NCI-H345 (cell line): ENCODE measurements at regions not wholly inside any gene's neighbourhood (a gene's known extent, or its start where the extent isn't known, plus 50 kb on each side); places are given as distances from the start of the nearest gene placed in this dataset.

Source experiments
- DNase-seq: peaks from one replicate; lab custom pipeline; 2025; lab: John Stamatoyannopoulos, UW

DNA sequence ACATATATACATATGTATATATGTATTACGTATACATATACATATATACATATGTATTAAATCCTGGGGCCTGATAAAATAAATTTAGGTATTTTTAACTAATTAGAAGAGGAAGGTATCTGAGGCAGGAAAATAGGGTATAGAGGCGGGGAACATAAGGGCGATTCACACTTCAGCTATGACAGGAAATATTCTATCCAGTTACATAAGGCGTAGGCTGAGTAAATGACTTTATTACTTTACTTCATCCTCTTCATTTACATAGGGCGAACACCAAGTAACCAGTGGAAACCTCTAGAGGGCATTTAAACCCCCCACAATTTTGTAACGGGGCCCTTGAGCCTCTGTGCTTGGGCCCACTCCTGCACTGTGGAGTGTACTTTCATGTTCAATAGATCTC, 167.5 kb downstream of the SOCS6 start:
- no peak for DNase-seq

DNA sequence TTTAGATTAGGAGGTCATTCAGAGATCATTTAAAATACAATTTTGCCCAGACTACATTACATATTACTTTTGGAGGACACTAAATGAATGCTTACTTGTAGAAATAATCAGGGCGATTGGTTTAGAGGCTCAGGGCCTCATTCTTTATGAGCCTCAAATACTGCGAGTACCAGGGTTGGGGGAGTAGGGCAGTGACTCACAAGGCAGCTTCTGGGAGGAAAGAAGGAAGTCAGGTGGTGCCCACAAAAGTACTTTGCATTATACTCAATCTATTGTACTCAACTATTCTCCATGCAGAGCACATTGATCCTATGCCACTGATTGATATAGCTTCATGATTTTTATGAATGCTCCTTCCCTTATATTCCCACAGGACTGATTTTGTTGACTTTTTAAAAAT, 166.9 kb downstream of the SOCS6 start:
- no peak for DNase-seq

DNA sequence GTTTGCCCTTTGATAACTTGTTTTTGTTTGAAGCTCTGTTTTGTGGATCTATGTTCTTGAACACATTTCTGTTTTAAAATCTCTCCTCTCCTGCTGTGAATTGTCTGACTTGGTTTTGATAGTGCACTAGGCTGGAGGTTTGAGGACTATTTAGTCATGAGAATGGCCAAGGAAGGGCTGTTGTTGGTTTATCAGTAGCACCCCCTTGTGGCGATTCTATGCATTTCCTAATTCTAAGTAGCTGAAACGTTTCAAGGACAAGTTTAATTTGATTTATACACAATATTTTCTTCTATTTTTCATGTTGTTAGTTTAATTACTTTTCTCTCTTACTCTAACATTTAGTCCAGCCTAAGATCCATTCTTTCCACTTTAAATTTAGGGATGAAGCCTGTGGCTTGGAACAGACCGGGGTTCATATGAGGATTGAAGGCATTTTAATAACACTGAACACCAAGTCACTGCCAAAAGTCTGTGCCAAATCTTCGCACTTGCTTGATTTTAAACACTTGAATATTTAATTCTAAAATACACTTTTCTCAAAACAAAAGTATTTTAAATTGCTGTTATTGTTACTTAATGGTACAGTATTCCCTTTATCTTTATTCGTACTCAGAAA, 166.0 kb downstream of the SOCS6 start:
- peak; percentile 70 for DNase-seq

DNA sequence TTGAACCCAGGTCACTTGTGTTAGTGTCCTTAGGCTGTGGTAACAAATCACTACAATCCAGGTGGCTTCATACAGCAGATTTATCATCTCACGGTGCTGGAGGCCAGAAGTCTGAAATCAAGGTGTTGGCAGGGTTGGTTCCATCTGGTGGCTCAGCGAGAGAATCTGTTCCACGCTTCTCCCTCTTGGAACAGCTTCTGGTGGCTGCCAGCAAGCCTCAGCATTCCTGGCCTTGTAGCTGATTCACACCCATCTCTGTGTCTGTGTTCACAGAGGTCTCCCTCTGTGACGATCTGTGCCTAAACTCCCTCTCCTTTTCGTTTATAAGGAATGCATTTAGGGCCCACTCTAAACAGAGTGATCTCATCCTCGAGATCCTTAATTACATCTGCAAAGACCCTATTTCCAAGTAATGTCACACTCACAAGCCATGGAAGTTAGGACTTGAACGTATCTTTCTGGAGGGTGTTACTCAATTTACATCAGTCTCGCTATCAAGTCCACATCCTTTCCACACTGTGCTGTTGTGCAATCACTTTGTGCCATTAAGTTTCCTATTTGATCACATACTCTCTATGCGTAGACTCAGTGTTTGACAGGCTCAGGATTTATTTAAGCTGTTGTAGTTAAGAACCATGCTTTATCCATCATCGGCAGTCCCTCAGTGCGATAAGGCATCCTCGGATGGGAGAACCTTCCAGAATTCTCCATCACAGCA, 164.4 kb downstream of the SOCS6 start:
- DNase-seq = no peak

- DNase-seq = no peak
Observed at GRCh38 chr18:70452501-70452900, 163.7 kb downstream of the SOCS6 start.

DNA sequence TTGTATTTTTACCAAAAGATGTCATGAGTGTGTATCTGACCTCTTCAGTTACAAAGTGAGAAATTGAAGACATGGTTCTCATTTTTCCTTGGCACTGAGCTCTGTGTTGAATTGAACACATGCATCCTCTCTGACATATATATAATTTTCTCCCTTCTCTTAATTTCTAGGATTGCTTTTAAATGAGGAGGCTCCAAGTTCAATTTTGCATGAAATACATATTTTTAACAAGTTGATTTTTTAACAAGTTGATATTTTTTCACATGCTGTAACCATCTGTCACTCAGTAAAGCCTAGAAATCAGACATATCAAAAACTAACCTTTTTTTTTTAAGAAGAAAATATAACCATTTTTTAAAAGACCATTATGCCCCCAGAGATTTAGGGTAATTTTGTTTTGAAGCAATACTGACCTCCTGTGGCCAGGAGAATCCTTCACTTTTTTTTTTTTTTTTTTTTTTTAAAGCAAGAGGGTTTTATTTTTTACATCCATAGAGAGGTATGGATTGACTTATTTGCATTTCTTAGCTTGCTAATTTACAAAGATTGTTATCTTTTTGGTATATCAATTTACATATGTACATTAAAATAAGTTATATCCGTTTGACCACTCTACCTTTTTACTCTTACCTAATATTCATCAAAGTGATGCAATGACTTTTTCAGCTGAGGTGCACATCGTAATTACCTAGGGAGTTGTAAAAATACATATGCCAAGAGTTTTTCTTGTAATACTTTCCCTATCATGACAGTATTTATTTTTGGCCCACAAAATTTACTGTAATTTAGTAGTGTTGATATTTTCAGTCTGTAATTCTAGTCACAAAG, 161.8 kb downstream of the SOCS6 start:
- DNase-seq = no peak

GRCh38 chr18:70448588-70448987, 159.7 kb downstream of the SOCS6 start:
- no peak for DNase-seq

- DNase-seq = no peak
Observed at GRCh38 chr18:70446063-70446462, 157.2 kb downstream of the SOCS6 start.

DNA sequence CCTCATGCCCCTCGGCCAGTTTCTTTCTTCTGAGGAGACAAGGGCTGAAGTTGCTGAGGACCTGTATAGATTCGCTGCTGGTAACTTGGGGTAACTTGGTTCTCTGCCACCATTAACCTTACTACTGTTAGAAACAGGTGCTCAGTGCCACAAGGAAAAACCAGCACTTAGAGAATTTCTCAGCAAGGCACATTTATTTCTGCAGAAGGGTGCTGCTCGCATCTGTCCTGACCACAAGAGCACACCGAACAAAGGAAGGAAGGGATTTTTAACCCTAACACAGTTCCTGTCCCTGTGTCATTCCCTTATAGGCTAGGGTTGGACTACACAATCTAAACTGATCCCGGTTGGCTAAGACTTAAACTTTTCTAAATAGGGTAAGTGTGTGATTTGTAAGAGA, 154.1 kb downstream of the SOCS6 start:
- DNase-seq = no peak

DNA sequence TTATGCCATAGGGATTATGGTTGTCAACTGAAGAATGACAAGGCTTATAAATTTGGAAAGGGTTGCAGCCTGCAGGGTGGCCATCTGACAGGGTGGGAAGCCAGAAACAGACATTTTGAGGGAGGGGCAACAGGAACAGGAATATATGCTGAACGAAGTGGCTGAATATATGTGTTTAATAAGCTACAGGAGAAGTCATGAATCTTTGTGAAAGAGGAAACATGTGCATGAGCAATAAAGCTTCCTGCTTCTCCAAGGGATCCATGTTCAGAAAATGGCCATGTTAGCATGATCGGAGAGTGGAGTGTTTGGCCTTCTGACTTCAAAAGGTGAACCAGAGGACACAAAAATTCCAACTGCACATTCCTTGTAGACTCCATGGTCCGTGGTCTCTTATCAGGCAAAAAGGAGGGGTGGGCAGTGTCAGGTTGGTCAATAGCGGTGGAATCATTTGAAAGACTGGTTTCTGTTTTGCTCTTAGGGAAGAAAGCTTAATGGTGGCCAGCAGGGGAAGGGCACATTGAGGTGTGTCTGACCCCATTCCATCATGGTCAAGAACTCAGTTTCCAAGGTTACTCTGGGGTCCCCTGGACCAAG, 144.1 kb downstream of the SOCS6 start:
- DNase-seq = no peak

- no peak for DNase-seq
Observed at GRCh38 chr18:70431203-70431624, 142.4 kb downstream of the SOCS6 start.

DNA sequence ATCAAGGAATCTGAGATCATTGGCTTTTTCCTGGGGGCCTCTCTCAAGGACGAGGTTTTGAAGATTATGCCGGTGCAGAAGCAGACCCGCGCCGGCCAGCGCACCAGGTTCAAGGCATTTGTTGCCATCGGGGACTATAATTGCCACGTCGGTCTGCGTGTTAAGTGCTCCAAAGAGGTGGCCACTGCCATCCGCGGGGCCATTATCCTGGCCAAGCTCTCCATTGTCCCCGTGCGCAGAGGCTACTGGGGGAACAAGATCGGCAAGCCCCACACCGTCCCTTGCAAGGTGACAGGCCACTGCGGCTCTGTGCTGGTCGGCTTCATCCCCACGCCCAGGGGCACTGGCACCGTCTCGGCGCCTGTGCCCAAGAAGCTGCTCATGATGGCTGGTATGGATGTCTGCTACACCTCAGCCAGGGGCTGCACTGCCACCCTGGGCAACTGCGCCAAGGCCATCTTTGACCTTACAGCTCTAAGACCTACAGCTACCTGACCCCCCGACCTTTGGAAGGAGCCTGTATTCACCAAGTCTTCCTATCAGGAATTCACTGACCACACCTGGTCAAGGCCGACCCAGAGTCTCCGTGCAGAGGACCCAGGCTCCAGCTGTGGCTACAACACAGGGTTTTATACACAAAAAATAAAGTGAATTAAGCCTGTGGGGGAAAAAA, 141.8 kb downstream of the SOCS6 start:
- no peak for DNase-seq

- DNase-seq = no peak
Observed at GRCh38 chr18:70429847-70430500, 141.1 kb downstream of the SOCS6 start.

GRCh38 chr18:70428439-70428838, 139.6 kb downstream of the SOCS6 start:
- DNase-seq = no peak

DNA sequence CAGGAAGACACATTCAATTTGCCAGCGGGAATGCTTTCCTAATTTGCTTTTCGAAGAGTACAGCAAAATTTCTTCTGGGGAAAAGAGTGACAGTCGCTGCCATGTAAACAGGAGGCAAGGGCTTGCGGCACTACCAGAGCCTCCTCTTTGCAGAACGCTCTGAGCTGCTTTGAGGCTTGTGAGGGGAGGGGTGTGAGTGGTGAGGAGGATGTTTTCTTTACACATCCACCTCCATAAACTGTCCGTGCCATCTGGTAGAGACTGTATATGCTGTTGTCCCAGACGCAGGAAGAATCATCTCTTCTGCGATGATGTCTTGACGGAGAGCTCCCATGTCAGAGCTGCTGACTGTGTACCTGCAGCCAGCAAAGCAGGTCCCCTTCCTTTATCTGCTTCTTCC, 138.0 kb downstream of the SOCS6 start:
- no peak for DNase-seq

- no peak for DNase-seq
Observed at GRCh38 chr18:70425236-70425635, 136.4 kb downstream of the SOCS6 start.

DNA sequence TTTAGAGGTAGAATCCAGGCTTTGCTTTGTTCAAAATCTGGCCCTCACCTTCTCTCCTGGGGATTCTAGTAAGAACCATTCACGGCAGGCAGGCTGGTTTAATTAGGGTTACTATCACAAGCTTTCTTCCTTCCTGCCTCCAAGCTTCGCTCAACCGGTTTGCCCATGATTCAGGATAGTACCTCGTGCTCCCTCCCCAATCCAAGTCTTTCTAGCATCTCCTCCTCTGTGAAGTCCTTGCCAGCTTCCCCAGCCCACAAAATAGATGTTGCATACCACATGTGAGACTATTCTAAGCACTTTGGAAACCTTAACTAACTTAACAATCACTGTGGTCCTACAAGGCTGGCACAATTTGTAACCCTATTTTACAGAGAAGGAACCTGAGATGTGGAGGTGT, 135.1 kb downstream of the SOCS6 start:
- DNase-seq = no peak

DNA sequence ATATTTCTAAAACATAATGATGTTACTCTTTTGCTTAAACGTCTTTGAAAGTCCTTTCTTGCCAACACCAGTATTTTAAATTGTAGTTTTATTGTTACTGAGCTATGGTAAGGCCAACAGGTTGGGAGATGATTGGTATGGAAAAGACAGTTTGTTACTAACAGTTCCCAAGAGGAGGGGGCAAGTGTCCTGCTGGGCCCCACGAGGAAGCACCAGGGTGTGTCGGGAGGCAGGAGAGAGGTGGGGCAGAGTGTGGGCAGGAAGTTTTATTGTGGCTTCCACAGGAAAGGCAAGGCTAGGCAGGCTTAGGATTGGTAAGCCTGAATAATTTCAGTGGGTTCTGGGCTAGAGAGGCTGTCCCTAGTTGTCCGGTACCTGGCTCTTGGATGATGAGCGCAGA, 134.3 kb downstream of the SOCS6 start:
- no peak for DNase-seq

GRCh38 chr18:70422391-70422965, 133.6 kb downstream of the SOCS6 start:
- no peak for DNase-seq

GRCh38 chr18:70421471-70422390, 132.9 kb downstream of the SOCS6 start:
- no peak for DNase-seq
